HG03039 (cell line): ENCODE measurements at regions not wholly inside any gene's neighbourhood (a gene's known extent, or its start where the extent isn't known, plus 50 kb on each side); places are given as distances from the start of the nearest gene placed in this dataset.
"Not testable (repeated sequence)": the region's sequence is repeated elsewhere in the genome, so short reads cannot be mapped to it uniquely, and the experiment has no call there.

Experiments
- ATAC-seq: cut with Tn5 transposase; IDR thresholded peaks from one replicate; pipeline ENCODE4 v1.9.1; 2021; ENCODE audit warnings: mild to moderate bottlenecking, moderate library complexity; ENCODE audit not compliant: unreplicated experiment

GRCh38 chr6:105858639-105859038 lies 227.5 kb upstream of the PRDM1 start:
- ATAC-seq = not testable (repeated sequence)

DNA sequence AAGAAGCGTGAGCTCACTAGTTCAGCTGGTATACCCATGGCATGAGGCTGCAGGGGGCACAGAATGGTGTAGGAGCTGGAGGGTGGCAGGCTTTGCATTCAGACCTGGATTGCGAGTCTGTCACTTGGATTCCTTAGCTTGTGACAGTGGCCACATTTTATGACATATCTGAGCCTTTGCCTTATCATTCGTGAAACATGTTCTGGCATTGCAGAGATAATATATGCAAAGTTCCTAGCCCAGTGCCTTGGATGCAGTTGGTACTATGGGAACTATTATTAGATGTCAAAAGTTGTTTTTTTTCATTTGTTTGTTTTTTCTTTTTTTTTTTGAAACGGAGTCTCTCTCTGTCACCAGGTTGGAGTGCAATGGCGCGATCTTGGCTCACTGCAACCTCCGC lies 230.7 kb upstream of the PRDM1 start:
- ATAC-seq = no peak

GRCh38 chr6:105853979-105854378 lies 232.2 kb upstream of the PRDM1 start:
- not testable (repeated sequence) for ATAC-seq

- ATAC-seq = no peak
Observed at GRCh38 chr6:105851606-105852005, 234.5 kb upstream of the PRDM1 start.

GRCh38 chr6:105851113-105851580 lies 235.0 kb upstream of the PRDM1 start:
- no peak for ATAC-seq

DNA sequence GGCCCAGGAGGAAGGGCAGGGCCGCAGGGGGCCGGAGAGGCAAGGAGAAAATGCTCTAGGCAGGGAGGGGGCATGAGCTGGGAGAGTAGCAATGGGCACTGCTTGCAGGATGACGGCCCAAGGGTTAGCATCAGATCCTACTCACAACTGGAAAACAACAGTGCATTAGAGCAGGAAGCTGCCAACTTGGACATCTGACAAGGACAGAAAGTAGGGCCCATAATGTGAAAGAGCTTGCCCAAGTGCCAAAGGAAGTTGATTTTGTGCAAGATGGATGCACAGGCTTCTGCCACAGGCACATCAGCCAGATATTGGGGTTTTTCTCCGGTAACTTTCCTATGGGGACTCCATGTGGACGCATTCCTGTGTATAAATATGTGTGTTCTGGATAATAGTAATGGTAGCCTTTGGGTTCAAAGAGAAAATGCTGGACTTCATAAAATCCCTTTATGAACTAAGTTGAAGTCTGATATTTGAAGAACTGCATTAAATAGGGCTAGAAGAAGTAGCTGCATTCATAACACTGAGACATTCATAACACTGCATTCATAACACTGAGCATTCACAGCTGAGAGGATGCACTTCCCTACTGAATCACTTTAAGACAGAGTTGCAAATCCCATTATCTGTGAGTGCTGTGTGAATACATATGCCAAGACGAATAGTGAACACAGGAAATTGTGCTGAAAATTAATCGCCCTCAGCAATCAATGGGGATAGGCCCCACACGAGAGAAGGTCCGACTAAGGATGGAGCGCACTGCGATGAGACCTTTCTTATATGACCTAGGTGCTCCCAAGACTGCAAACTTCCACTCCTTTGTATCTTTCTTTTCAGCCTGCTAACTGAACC lies 235.6 kb upstream of the PRDM1 start:
- ATAC-seq = no peak

GRCh38 chr6:105849746-105850145 lies 236.4 kb upstream of the PRDM1 start:
- ATAC-seq = no peak

GRCh38 chr6:105847433-105847832 lies 238.7 kb upstream of the PRDM1 start:
- no peak for ATAC-seq

- no peak for ATAC-seq
Observed at GRCh38 chr6:105844275-105844883, 241.8 kb upstream of the PRDM1 start.

DNA sequence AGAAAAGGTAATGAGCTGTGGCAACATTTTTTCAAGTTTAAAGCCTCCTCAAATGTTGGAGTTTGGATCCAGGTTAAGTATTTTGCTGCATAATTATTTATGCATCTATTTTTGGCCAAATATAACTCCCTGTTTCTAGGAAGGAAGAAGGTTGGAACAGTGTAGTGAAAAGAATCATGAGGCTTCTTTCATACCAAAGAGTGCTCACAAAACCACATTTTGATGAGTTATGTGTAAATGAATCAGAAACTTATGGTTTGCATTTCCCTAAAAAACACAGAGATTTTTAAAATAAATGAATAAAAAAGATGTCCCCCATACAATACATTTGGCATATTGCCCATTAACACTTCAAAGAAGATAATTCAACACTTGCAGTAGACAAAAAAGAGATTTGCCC lies 246.9 kb upstream of the PRDM1 start:
- no peak for ATAC-seq

GRCh38 chr6:105838171-105838570 lies 248.0 kb upstream of the PRDM1 start:
- no peak for ATAC-seq

GRCh38 chr6:105836889-105837288 lies 249.2 kb upstream of the PRDM1 start:
- ATAC-seq = no peak

DNA sequence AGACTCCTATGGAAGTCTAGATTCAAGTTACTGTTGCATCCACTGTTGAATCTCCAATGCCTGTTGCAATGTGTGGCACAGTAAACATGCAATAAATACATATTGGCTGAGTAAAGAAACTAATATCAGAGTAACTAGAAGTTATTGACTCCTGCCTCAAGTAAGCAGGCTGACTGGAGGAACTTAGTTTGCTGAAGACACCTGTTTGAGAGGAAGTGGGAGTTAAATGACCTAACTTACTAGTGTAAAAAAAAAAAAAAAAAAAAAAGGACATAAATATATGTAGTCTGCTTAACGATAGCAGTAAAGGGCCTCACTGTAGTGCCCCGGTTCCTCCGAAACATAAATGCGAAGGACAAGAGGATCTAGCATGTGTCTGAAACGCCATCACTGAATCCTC lies 249.8 kb upstream of the PRDM1 start:
- ATAC-seq = no peak

- no peak for ATAC-seq
Observed at GRCh38 chr6:105835373-105835772, 250.8 kb upstream of the PRDM1 start.

- ATAC-seq = no peak
Observed at GRCh38 chr6:105833959-105834947, 251.9 kb upstream of the PRDM1 start.

GRCh38 chr6:105832313-105832761 lies 253.8 kb upstream of the PRDM1 start:
- no peak for ATAC-seq

DNA sequence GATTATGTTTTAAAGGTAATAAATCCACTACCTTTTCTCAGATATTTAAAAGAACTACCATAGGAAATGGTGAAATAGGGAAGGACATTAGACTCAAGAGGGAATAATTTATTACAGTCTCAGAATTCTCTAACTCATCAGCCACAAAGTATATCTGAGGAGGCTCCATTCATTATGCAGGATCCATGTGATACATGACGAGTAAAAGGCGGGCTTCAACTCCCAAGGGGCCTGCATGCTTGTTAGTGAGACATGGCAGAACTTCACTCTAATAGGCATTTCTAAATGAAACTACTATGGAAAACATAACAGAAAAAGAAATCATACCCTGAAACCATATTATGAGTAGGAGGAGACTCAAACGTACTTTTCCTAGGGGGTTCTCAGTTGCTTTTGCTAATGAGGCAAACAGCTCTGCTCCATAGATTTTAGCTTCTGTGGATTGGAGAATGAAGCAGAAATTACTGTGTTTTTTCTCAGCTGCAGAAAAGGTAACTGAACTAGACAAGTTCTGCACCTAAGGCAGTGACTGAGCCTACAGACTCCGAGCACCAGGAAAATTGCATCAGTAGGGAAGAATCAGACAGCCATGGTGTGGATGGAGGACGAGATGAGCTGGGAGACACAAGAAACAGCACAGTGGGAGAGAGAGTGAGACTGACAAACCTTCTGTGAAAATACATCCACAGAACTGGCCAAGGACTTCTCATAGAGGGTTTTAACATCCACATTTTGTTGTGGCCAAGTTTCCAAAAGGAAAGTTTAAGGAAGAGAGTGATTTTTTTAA lies 254.6 kb upstream of the PRDM1 start:
- ATAC-seq = no peak

GRCh38 chr6:105825210-105825609 lies 260.9 kb upstream of the PRDM1 start:
- no peak for ATAC-seq

DNA sequence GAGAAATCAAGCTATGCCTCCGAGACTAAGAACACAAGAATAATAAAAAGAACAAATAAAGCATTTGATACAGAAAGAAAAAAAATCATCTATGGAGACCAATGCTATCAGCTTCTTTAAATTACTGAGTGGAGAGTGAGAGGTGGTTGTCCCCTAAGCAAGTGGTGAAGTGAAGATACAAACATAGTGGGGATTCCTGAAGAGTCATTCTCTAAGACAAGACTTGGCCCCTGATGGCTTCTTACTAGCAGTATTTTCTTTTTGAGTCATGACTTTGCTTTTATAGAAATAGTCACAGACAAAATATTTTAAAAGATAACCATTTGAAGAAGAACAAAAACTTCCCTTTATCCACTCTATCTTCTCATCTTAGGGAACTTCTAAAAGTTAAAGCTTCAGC lies 261.4 kb upstream of the PRDM1 start:
- ATAC-seq = no peak

DNA sequence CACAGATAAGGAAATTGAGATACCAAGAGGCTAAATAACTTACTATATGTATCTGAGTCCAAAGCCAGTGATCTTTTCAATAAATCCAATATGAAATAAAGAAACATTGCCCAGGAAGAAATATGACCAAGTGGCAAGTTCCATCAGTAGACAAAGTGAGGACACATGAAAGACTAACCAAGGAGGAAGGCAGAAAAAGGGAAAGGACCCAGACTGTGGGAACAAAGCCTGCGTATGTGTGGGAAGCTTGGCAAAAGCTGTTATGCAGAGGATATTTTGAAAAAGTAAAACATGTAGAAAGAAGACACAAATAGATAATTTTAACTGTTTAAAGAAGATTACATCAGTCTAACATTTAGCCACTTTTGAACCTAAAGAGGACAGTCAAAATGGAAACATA lies 264.4 kb upstream of the PRDM1 start:
- no peak for ATAC-seq
